ENCODE measurements at regions not wholly inside any gene's neighbourhood (a gene's known extent, or its start where the extent isn't known, plus 50 kb on each side); places are given as distances from the start of the nearest gene placed in this dataset.

- no peak for DNase-seq
Observed at GRCh38 chr4:4771160-4771559, 88.3 kb upstream of the MSX1 start.

- no peak for DNase-seq
Observed at GRCh38 chr4:4770610-4771009, 88.9 kb upstream of the MSX1 start.

DNA sequence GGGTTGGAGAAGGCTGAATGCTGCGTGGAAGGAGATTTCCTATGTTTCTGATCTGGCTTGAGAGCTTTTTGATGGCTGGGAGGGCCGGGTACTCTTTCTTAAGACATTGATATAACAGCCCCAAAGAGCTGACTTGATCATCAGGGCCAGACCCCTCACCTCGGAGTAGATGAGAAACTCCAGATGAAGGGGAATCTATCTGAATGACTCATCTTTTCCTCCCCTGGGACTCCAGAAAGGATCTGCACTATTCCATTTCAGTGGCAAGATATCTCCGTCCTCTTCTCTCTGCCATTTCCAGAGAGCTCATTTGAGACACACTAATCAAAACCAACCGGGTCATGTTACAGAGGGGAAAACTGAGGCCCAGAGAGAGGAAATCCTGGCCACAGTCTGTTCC, 92.9 kb upstream of the MSX1 start:
- no peak for DNase-seq

DNA sequence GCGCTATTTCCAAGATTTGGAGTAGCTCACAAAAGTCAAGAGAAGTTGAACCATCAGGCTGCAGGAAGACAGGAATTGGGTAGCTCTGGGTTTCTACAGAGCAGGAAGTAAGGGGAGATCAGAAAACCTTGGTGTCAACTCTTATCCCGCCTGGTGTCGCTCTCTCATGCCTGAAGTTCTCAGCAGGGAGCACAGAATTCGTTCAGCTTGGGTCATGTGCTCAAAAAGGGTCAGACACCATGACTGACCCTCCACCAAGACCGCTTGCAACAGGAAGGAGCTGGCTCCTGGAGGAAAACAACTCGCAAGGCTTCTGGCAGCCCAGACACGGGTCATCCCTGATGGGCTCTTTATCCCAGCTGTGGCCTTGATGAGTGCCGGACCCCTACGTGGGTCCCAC, 93.7 kb upstream of the MSX1 start:
- DNase-seq: no peak

DNA sequence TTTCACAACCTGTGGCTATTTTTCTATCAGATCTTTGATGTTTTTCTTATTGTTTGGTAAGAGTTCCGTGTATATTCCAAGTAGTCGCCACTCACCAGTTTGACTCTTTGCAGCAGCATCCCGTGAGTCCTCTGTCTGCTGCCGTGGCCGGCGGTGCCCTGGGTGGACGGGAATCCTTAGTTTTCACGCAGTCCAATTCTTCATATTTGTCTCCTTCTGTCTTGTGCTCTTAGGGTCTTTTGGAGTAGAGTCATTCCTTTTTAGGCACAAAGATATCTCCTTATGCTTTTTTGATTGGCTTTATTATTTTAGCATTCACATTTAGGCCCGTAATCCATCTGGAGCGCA, 94.9 kb upstream of the MSX1 start:
- DNase-seq: no peak

GRCh38 chr4:4763822-4764557, 95.5 kb upstream of the MSX1 start:
- DNase-seq: no peak

GRCh38 chr4:4762909-4763821, 96.3 kb upstream of the MSX1 start:
- DNase-seq: no peak

GRCh38 chr4:4762300-4762699, 97.2 kb upstream of the MSX1 start:
- no peak for DNase-seq

- no peak for DNase-seq
Observed at GRCh38 chr4:4761128-4761982, 98.1 kb upstream of the MSX1 start.

- DNase-seq: no peak
Observed at GRCh38 chr4:4759883-4760282, 99.6 kb upstream of the MSX1 start.

DNA sequence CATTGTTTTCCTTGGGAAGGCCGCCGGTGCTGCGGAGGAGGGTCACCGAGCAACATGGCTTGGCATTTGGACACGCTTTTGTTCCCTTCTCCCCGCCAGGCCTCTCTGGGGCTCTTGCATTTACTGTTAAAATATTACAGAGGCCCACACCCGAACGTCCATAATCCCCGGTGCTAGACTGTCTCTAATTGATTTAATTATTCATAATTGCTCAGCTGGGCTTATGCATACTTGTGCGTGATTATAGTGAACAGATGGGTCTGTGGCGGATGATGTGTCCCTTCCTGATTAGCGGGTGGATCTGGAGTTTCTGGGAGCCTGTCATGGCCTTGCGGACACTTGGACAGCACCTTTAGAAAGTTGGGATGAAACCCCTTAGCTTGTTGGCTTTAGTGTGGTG, 100.2 kb upstream of the MSX1 start:
- no peak for DNase-seq

DNA sequence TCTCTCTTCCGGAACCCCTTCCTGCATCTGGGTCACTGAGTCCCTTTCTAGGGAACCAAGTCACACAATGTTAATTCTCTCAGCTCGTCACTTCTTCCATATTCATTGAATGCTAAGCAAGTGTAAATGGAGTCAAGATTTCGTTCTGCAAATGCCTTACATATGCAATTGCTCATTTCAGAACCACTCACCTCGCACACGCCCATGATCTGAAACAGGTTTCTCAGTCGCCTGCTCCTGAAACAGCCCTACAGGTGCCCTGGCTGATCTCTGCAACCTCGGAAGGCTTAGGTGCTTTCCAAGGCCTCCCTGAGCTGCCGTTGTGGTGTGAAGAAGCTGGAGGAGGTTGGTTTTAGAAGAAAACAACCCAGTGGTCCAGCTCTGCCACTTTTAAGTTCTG, 100.8 kb upstream of the MSX1 start:
- DNase-seq: no peak

DNA sequence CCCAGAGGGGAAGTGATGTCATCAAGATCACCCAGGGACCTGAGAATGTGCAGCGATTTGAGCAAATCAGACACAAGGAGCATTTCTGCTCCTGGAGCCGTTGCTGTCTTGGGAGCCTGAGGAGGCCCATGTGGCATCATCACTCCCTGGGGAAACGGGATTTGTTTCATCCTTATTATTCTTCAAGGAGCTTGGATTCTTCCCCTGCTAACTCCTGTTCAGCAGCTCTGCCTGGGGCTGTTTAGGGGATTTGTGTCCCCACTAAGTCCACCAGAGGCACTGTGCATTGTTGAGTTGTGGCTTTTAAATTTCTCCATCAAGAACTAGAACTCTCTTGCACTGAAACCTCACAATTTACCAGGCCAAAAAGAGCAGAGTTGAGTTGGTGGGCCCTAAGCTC, 104.2 kb upstream of the MSX1 start:
- DNase-seq: no peak

GRCh38 chr4:4754641-4755040, 104.8 kb upstream of the MSX1 start:
- no peak for DNase-seq

DNA sequence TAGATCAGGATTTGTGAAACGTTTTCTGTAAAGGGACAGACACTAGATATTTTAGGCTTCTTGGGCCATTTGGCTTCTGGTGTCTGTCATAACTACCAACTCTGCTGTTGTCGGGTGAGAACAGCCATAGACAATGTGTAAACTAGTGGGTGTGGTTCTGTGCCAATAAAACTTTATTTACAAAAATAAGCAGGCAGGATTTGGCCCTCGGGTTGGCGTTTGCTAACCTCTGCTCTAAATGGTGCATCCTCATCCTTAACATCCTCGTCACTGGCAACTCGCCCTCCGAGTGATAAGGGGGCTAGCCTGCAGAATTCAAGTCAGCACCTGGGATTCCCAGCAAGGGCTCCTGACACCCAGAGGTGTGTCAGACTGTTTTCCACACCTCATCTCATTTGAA, 105.8 kb upstream of the MSX1 start:
- DNase-seq: no peak

DNA sequence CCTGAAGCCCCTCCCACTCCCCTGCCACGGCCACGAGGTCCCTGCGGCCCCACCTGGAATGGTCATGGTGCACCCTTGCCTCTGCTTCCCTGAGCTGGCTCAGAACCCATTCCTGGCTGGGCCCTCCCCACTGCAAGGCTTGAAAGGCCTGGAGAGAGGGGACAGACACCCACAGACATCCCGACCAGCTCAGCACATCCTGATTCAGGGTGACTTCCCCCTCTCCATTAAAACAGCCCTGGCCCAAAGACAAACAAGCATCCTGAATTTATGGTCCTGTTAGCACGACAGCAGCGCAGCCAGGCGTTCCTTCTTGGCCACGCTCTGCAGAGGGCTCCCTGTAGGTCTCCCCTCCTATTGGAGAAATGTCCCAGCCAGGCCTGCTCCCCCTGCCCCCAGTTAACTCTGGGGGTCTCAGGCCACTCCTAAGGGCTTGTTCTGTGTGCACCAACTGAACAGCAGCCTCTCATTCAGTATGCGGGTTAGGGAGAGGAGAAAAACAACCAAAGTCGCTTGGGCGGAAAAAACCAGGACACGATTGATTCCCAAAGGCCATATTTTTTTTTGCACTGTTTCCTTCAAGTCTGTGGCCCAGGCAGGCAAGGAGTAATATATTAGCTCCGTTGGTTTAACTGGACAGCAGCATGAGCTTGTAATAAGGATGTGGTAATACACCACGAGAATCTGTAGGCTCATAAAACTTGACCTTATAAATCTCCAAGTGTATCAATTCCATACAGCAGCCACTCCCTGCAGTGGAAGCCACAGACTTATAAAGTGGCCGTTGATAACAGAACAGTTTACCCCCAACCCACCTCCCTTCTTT, 106.7 kb upstream of the MSX1 start:
- DNase-seq: no peak

GRCh38 chr4:4752025-4752424, 107.4 kb upstream of the MSX1 start:
- DNase-seq: no peak

GRCh38 chr4:4750187-4750586, 109.3 kb upstream of the MSX1 start:
- no peak for DNase-seq

- DNase-seq: no peak
Observed at GRCh38 chr4:4749137-4749536, 110.3 kb upstream of the MSX1 start.

DNA sequence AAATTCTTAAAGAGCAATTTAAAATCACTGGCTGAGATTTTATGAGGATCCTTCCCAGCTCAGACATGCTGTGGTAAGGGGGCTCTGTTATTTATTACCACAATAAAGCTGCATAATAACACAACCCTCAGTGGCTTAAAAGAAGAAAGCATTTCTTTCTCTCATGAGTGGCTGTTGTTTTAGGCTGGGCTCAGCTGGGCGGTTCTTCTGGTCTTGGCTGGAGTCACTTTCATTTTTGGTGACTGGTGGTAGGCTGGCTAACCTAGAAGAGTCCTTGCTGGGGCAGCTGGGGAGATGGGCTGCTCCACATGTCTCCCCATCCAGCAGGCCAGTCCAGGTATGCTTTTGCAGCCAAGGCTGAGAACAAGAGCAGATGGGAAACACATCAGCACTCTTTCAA, 113.0 kb upstream of the MSX1 start:
- no peak for DNase-seq

DNA sequence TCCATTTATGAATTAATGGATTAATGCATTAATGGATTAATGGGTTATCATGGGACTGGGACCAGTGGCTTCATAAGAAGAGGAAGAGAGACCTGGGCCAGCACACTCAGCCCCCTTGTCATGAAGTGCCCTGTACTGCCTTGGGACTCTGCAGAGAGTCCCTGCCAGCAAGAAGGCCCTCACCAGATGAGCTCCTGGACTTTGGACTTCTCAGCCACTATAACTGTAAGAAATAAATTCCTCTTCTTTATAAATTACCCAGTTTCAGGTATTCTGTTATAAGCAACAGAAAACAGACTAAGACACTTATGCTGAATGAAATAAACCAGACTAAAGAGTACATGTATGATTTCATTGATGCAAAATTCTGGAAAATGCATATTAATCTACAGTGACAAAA, 119.4 kb upstream of the MSX1 start:
- DNase-seq: no peak

- DNase-seq: no peak
Observed at GRCh38 chr4:4735870-4736269, 123.6 kb upstream of the MSX1 start.

All from GDM1 (cell line).